AG09319 (cell line): ENCODE measurements at regions not wholly inside any gene's neighbourhood (a gene's known extent, or its start where the extent isn't known, plus 50 kb on each side); places are given as distances from the start of the nearest gene placed in this dataset.

ENCODE experiments used
- DNase-seq: peaks from one replicate; pipeline ENCODE4 v3.0.0-alpha.2; 2010; ENCODE audit warnings: low read depth; ENCODE audit errors: extremely low read depth
- CTCF ChIP-seq: IDR thresholded peaks from 2 replicates; pipeline ENCODE4 v1.5.1; 2011; ENCODE audit warnings: low read depth, mild to moderate bottlenecking, inconsistent platforms, low read length, moderate library complexity

DNA sequence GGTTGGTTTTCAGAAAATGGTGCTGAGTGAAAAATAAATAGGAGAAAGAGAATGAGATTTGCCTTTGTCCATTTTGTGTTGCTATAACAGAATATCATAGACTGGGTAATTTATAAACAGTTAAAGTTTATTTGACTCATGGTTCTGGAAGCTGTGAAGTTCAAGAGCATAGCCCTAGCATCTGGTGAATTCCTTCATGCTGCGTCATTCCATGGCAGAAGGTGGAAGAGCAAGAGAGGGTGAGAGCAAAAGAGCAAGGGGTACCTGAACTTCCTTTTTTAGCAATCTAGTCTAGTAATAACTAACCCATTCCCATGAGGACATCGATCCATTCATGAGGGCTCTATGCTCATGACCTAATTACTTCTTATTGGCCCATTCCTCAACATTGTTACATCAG, 209.1 kb upstream of the ZP4 start:
- no peak for TF ChIP-seq CTCF
- no peak for DNase-seq

DNA sequence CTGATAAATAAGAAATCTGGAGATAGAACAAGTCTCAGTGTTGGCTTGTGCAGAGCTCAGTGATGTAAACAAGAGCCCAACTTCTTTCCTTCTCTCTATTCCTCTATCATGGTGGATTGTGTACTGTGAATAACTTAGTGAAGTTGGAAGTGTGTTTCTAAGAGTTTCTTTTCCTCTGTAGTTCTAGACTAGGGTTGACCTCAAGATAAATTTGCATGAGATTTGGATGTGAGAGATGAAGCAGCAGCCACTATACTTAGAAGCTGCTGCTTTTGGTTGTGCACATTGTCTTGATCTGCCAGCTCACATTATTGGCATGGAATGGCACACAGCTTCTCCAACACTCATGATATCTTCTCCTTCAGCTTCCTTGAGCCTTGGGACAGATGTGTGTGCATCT, 198.9 kb upstream of the ZP4 start:
- DNase-seq = no peak
- no peak for TF ChIP-seq CTCF

GRCh38 chr1:238088560-238089290, 198.0 kb upstream of the ZP4 start:
- DNase-seq = no peak
- no peak for TF ChIP-seq CTCF

DNA sequence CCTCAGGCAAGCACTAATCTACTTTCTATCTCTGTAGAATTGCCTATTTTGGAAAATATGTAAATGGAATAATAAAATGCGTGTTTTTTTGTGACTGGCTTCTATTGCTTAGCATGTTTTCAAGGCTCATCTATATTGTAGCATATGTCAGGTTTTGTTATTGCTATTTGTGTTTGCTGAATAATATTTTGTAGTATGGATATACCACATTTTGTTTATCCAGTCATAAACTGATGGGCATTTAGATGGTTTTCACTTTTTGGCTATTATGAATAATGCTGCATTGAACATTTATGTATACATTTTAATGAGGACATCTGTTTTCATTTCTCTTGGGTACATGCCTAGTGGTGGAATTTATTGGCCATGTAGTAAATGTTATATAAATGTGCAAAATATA, 183.3 kb upstream of the ZP4 start:
- no peak for DNase-seq
- no peak for TF ChIP-seq CTCF

GRCh38 chr1:238071061-238071460, 180.3 kb upstream of the ZP4 start:
- TF ChIP-seq CTCF = no peak
- DNase-seq = no peak

GRCh38 chr1:238063454-238063853, 172.7 kb upstream of the ZP4 start:
- DNase-seq = no peak

More at GRCh38 chr1:238063454-238063853, 172.7 kb upstream of the ZP4 start:
- TF ChIP-seq CTCF = no peak
